ENCODE measurements at regions not wholly inside any gene's neighbourhood (a gene's known extent, or its start where the extent isn't known, plus 50 kb on each side); places are given as distances from the start of the nearest gene placed in this dataset.

DNA sequence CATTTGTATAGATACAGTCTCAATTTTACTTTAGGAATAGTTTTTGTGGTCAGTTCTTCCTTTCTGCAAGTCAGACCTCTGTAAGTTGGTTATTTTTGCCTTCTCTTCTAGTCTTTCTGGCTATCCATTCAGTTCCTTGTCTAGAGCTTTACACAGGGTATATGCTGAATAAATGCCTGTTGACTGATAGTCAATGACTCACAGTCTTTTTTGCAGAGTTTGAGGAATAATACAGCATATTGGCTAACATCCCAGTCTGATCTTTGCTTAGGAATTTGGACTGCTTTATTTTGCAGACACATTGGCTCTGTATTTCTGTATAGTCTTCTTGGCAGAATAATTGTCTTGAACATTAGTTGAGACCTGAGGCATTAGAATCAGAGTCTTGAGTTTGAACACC is 132.4 kb downstream of the MAGEC1 start:
- TF ChIP-seq, protein P1, sequence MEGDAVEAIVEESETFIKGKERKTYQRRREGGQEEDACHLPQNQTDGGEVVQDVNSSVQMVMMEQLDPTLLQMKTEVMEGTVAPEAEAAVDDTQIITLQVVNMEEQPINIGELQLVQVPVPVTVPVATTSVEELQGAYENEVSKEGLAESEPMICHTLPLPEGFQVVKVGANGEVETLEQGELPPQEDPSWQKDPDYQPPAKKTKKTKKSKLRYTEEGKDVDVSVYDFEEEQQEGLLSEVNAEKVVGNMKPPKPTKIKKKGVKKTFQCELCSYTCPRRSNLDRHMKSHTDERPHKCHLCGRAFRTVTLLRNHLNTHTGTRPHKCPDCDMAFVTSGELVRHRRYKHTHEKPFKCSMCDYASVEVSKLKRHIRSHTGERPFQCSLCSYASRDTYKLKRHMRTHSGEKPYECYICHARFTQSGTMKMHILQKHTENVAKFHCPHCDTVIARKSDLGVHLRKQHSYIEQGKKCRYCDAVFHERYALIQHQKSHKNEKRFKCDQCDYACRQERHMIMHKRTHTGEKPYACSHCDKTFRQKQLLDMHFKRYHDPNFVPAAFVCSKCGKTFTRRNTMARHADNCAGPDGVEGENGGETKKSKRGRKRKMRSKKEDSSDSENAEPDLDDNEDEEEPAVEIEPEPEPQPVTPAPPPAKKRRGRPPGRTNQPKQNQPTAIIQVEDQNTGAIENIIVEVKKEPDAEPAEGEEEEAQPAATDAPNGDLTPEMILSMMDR (IDR thresholded peaks at IDR 0.05; ENCODE audit: low read depth, low read length) = no peak
- TF ChIP-seq POLR2A (IDR thresholded peaks at IDR 0.05; ENCODE audit: extremely low read depth, insufficient read length) = no peak
